Activated CD8-positive, alpha-beta memory T cell treated with anti-CD3 and anti-CD28 coated beads for 48 hours (primary cell): ENCODE measurements at regions not wholly inside any gene's neighbourhood (a gene's known extent, or its start where the extent isn't known, plus 50 kb on each side); places are given as distances from the start of the nearest gene placed in this dataset.
"Not testable (repeated sequence)": the region's sequence is repeated elsewhere in the genome, so short reads cannot be mapped to it uniquely, and the experiment has no call there.

ENCODE experiments used
- DNase-seq, 3 experiments: peaks; one replicate each; pipeline ENCODE4 v3.0.0-alpha.2; 2020; ENCODE audit warnings: low read depth in 2 of 3, low spot score in 2 of 3

- DNase-seq: no peak
These were observed 68.0 kb upstream of the ZNF157 start for GRCh38 chrX:47302396-47302795.

- DNase-seq: not testable (repeated sequence)
These were observed 63.8 kb upstream of the ZNF157 start for GRCh38 chrX:47306471-47307023.

GRCh38 chrX:47311932-47312774 lies 58.2 kb upstream of the ZNF157 start:
- peak in 1 of 3 experiments; percentile 1 for DNase-seq

GRCh38 chrX:47313056-47313455 lies 57.3 kb upstream of the ZNF157 start:
- DNase-seq: no peak

- DNase-seq: no peak
These were observed 53.9 kb upstream of the ZNF157 start for GRCh38 chrX:47316276-47317025.
